HFFc6 (cell line): ENCODE measurements at regions not wholly inside any gene's neighbourhood (a gene's known extent, or its start where the extent isn't known, plus 50 kb on each side); places are given as distances from the start of the nearest gene placed in this dataset.

Experiments
- DNase-seq: peaks from one replicate; pipeline ENCODE4 v3.0.0-alpha.2; 2018
- H3K27ac Mint-ChIP-seq: 2 replicates; pipeline ENCODE4 v1.8.0; 2020; ENCODE audit warnings: mild to moderate bottlenecking, mixed read lengths
- H3K27me3 Mint-ChIP-seq: 2 replicates; pipeline ENCODE4 v1.8.0; 2021; ENCODE audit warnings: mild to moderate bottlenecking, moderate library complexity, mixed read lengths; ENCODE audit not compliant: insufficient read depth
- H3K36me3 Mint-ChIP-seq: 2 replicates; pipeline ENCODE4 v1.8.0; 2021; ENCODE audit warnings: low read depth, mixed read lengths
- H3K4me1 Mint-ChIP-seq: 2 replicates; pipeline ENCODE4 v1.8.0; 2020; ENCODE audit warnings: low read depth, mixed read lengths
- H3K4me3 Mint-ChIP-seq: 2 replicates; pipeline ENCODE4 v1.8.0; 2020; ENCODE audit warnings: mild to moderate bottlenecking, moderate library complexity, mixed read lengths
- H3K9me3 Mint-ChIP-seq: 2 replicates; pipeline ENCODE4 v1.8.0; 2020; ENCODE audit warnings: mild to moderate bottlenecking, mixed read lengths
- CTCF ChIP-seq: fragments of 200-600 bp; sonication (generic); IDR thresholded peaks from 2 replicates; pipeline ENCODE4 v1.5.0; 2021; ENCODE audit warnings: antibody characterized with exemption, mild to moderate bottlenecking

- Mint-ChIP-seq H3K36me3 (peaks cover 8% of the 10 kb centered on the region; the same call in 1 of the 2 replicates), H3K4me1 (no peaks in the 10 kb centered on the region), H3K27ac (no peak overlapping the region), H3K4me3 (no peak overlapping the region), H3K27me3 (peaks cover 29% of the 10 kb centered on the region), H3K9me3 (peaks cover 24% of the 10 kb centered on the region)
- TF ChIP-seq CTCF = no peak
- no peak for DNase-seq
Measured at GRCh38 chr16:86419518-86419917, 90.8 kb upstream of the FOXF1 start.

GRCh38 chr16:86421995-86422394, 88.3 kb upstream of the FOXF1 start:
- H3K27ac Mint-ChIP-seq = no peak overlapping the region
- no peak for TF ChIP-seq CTCF
- no peak for DNase-seq
- peaks cover 19% of the 10 kb centered on the region for H3K9me3 Mint-ChIP-seq
- H3K27me3 Mint-ChIP-seq = peaks cover 14% of the 10 kb centered on the region
- peaks cover 5% of the 10 kb centered on the region; the same call in 1 of the 2 replicates for H3K4me1 Mint-ChIP-seq
- no peak overlapping the region for H3K4me3 Mint-ChIP-seq
- peaks cover 8% of the 10 kb centered on the region; the same call in 1 of the 2 replicates for H3K36me3 Mint-ChIP-seq

GRCh38 chr16:86424398-86424797, 85.9 kb upstream of the FOXF1 start:
- DNase-seq = no peak
- TF ChIP-seq CTCF = no peak
- peaks cover 16% of the 10 kb centered on the region for H3K27me3 Mint-ChIP-seq
- H3K4me3 Mint-ChIP-seq = no peak overlapping the region
- peaks cover 19% of the 10 kb centered on the region for H3K9me3 Mint-ChIP-seq
- H3K4me1 Mint-ChIP-seq = peaks cover 14% of the 10 kb centered on the region; the same call in 1 of the 2 replicates
- H3K36me3 Mint-ChIP-seq = peaks cover 8% of the 10 kb centered on the region; the same call in 1 of the 2 replicates
- H3K27ac Mint-ChIP-seq = no peak overlapping the region

GRCh38 chr16:86424985-86425384, 85.3 kb upstream of the FOXF1 start:
- Mint-ChIP-seq H3K36me3 (peaks cover 8% of the 10 kb centered on the region; the same call in 1 of the 2 replicates), H3K9me3 (peaks cover 19% of the 10 kb centered on the region), H3K4me1 (peaks cover 14% of the 10 kb centered on the region; the same call in 1 of the 2 replicates), H3K27ac (no peak overlapping the region), H3K27me3 (peaks cover 21% of the 10 kb centered on the region), H3K4me3 (no peak overlapping the region)
- TF ChIP-seq CTCF = no peak
- no peak for DNase-seq

GRCh38 chr16:86426063-86426642, 84.2 kb upstream of the FOXF1 start:
- Mint-ChIP-seq H3K27me3 (peaks cover 26% of the 10 kb centered on the region), H3K4me3 (no peak overlapping the region), H3K4me1 (peaks cover 14% of the 10 kb centered on the region; the same call in 1 of the 2 replicates), H3K36me3 (peaks cover 8% of the 10 kb centered on the region; the same call in 1 of the 2 replicates), H3K9me3 (peaks cover 15% of the 10 kb centered on the region), H3K27ac (no peak overlapping the region)
- DNase-seq = no peak
- TF ChIP-seq CTCF = no peak
